PC-3 (cell line): ENCODE measurements at regions not wholly inside any gene's neighbourhood (a gene's known extent, or its start where the extent isn't known, plus 50 kb on each side); places are given as distances from the start of the nearest gene placed in this dataset.

Experiments used
- EZH2 ChIP-seq: fragments of 300-600 bp; sonication (generic); IDR thresholded peaks from one replicate; pipeline ENCODE4 v1.6.1; 2017; ENCODE audit warnings: antibody characterized with exemption, mild to moderate bottlenecking, low read length; ENCODE audit not compliant: unreplicated experiment
- EZH2phosphoT487 ChIP-seq: fragments of 300-600 bp; sonication (generic); IDR thresholded peaks from 2 replicates; pipeline ENCODE4 v1.6.1; 2018; ENCODE audit warnings: mild to moderate bottlenecking, antibody characterized with exemption, low read length, borderline replicate concordance
- TF ChIP-seq, protein P1 (sequence below): fragments of 300-600 bp; sonication (generic); conservative IDR thresholded peaks from 2 replicates; pipeline ENCODE4 v1.5.1; 2017; ENCODE audit warnings: antibody characterized with exemption, low read depth, mild to moderate bottlenecking, low read length

DNA sequence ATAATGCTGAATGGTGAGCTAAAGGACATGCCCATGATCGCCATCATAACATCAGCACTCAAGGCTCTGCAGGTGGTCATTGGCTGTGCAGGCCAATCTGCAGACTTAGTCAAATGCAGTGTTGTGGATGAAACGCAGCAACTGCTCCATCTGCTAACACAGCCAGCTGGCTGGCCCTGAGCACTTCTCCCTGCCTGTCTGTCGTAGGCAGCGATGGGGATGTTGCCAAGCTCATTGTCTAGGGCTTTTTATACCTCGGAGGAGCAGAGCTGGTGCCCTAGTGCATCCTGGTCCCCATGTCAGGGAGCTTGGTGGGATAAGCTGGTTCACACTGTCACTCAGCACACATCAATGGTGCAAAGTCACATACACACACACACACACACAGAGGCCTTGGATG is 189.4 kb downstream of the TENT4A start:
- TF ChIP-seq, protein P1, sequence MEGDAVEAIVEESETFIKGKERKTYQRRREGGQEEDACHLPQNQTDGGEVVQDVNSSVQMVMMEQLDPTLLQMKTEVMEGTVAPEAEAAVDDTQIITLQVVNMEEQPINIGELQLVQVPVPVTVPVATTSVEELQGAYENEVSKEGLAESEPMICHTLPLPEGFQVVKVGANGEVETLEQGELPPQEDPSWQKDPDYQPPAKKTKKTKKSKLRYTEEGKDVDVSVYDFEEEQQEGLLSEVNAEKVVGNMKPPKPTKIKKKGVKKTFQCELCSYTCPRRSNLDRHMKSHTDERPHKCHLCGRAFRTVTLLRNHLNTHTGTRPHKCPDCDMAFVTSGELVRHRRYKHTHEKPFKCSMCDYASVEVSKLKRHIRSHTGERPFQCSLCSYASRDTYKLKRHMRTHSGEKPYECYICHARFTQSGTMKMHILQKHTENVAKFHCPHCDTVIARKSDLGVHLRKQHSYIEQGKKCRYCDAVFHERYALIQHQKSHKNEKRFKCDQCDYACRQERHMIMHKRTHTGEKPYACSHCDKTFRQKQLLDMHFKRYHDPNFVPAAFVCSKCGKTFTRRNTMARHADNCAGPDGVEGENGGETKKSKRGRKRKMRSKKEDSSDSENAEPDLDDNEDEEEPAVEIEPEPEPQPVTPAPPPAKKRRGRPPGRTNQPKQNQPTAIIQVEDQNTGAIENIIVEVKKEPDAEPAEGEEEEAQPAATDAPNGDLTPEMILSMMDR, result no peak
- no peak for TF ChIP-seq EZH2
- TF ChIP-seq EZH2phosphoT487, result no peak
